Activated T-helper 1 cell treated with anti-CD3 and anti-CD28 coated beads, Interleukin-12 subunit alpha, Interleukin-12 subunit beta, Interleukin-2, Interleukin-4 antibody, amounts not matched to agents 30 ng/mL and 10 ng/mL and 1 ng/mL, durations not matched to agents 14 hours and 24 hours and 36 hours (primary cell): ENCODE measurements at regions not wholly inside any gene's neighbourhood (a gene's known extent, or its start where the extent isn't known, plus 50 kb on each side); places are given as distances from the start of the nearest gene placed in this dataset.

ENCODE experiments used
- DNase-seq: peaks from one replicate; pipeline ENCODE4 v3.0.0; 2021; ENCODE audit warnings: low spot score
- H3K27ac Mint-ChIP-seq: one replicate; pipeline ENCODE4 v1.8.0; 2021; ENCODE audit warnings: mild to moderate bottlenecking, mixed read lengths
- H3K27me3 Mint-ChIP-seq: one replicate; pipeline ENCODE4 v1.8.0; 2022; ENCODE audit warnings: mild to moderate bottlenecking, moderate library complexity, mixed read lengths; ENCODE audit not compliant: insufficient read depth
- H3K36me3 Mint-ChIP-seq: one replicate; pipeline ENCODE4 v1.8.0; 2021; ENCODE audit warnings: low read depth, mixed read lengths
- H3K4me1 Mint-ChIP-seq: one replicate; pipeline ENCODE4 v1.8.0; 2021; ENCODE audit warnings: low read depth, mixed read lengths
- H3K4me3 Mint-ChIP-seq: one replicate; pipeline ENCODE4 v1.8.0; 2021; ENCODE audit warnings: mild to moderate bottlenecking, moderate library complexity, mixed read lengths
- H3K9me3 Mint-ChIP-seq: one replicate; pipeline ENCODE4 v1.8.0; 2021; ENCODE audit warnings: mixed read lengths
- intact Hi-C: fragments of 100-400 bp; cut with micrococcal nuclease; formaldehyde crosslinking; loops from one replicate; pipeline ENCODE4 v1.15.1; 2024

GRCh38 chr4:71261001-71261400, 77.8 kb upstream of the SLC4A4 start:
- H3K4me3 Mint-ChIP-seq = no peak overlapping the region
- no peaks in the 10 kb centered on the region for H3K36me3 Mint-ChIP-seq
- intact Hi-C loops = no loop called here
- H3K4me1 Mint-ChIP-seq = no peaks in the 10 kb centered on the region
- DNase-seq = no peak
- peaks cover 2% of the 10 kb centered on the region for H3K27me3 Mint-ChIP-seq
- no peaks in the 10 kb centered on the region for H3K9me3 Mint-ChIP-seq
- no peak overlapping the region for H3K27ac Mint-ChIP-seq

DNA sequence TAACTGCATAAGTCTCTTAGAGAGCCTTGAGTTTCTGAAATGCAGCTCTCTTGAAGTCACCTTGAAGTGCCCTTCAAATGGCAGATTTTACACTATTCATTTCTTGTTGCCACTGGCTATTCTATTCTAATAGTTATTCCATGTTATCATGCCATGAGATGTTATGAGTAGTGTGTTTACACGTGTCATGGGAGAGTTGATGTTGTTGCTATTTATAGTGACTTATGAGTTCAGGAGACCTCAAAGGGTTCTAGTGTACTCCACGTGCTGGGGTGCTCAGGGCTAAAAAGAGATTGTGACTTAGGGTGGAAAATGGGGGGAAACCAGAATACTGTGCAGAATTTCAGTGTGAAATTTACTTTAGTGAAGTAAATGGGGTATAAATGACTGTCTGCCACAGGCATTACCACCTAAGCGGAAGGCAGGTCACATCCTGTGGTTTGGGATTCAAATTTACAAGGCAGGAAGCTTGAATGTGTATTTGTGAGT, 77.1 kb upstream of the SLC4A4 start:
- Mint-ChIP-seq H3K4me1 (no peaks in the 10 kb centered on the region), H3K27ac (no peak overlapping the region), H3K4me3 (no peak overlapping the region), H3K36me3 (no peaks in the 10 kb centered on the region), H3K9me3 (no peaks in the 10 kb centered on the region), H3K27me3 (peaks cover 2% of the 10 kb centered on the region)
- intact Hi-C loops = no loop called here
- no peak for DNase-seq

GRCh38 chr4:71262161-71262560, 76.7 kb upstream of the SLC4A4 start:
- no peaks in the 10 kb centered on the region for H3K9me3 Mint-ChIP-seq
- H3K27me3 Mint-ChIP-seq = peaks cover 2% of the 10 kb centered on the region
- no peaks in the 10 kb centered on the region for H3K36me3 Mint-ChIP-seq
- H3K4me1 Mint-ChIP-seq = no peaks in the 10 kb centered on the region
- H3K4me3 Mint-ChIP-seq = no peak overlapping the region
- intact Hi-C loops = no loop called here
- DNase-seq = no peak
- no peak overlapping the region for H3K27ac Mint-ChIP-seq

DNA sequence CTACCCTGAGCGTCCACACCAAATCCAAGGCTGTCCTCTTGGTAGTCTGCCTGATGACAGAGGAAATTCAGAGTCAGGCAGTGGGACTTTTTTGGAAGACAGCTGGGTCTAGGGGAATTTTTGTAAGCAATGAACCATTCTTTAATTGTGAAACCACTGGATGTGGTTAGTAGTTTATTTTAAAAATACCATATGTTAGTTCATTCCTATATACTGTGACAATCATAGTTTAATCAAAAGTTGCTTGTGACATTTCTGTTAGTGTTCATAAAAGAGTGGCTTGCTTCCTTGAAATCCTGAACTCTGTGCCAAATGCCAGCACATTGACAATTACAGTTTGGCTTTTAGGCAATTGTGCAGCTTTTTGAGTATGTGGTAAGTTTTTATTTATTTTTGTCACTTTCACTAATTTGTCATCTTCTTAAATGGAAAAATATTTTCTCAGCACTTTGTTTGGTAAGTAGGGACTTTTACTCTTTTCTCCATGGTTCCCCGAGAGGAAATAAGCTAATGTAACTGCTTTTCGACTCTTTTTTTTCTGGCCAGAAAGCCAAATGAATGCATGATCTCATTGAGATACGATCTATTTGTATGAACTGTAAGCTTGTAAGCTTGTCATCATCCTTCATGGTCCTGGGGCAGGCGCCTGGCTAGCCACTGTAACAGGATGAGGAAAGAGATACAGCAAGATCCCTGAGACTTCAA, 72.6 kb upstream of the SLC4A4 start:
- intact Hi-C loops = no loop called here

DNA sequence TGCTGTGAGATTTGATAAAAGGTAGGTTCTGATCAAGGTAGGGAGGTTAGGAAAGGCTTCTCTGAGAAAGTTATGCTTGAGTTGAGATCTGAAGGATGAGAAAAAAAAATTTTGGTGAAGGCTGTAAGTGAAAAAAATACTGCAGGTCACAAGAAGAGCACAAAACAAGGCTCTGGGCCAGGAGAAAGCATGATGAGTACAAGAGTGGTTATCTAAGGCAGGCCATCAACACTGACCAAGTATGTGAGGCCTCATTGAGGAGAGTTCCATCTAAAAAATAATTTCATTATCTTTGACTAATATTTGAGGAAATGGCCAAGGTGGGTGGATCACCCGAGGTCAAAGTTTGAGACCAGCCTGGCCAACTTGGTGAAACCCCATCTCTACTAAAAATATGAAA, 71.6 kb upstream of the SLC4A4 start:
- no peak overlapping the region for H3K27ac Mint-ChIP-seq
- no peaks in the 10 kb centered on the region for H3K36me3 Mint-ChIP-seq
- no peak for DNase-seq
- intact Hi-C loops = no loop called here
- H3K4me3 Mint-ChIP-seq = no peak overlapping the region
- H3K9me3 Mint-ChIP-seq = no peaks in the 10 kb centered on the region
- peaks cover 4% of the 10 kb centered on the region for H3K27me3 Mint-ChIP-seq
- no peaks in the 10 kb centered on the region for H3K4me1 Mint-ChIP-seq

More for the DNA sequence above, 72.6 kb upstream of the SLC4A4 start:
- Mint-ChIP-seq H3K36me3 (no peaks in the 10 kb centered on the region), H3K9me3 (no peaks in the 10 kb centered on the region), H3K4me3 (no peak overlapping the region), H3K27ac (no peak overlapping the region), H3K27me3 (peaks cover 4% of the 10 kb centered on the region), H3K4me1 (no peaks in the 10 kb centered on the region)
- DNase-seq = no peak

- intact Hi-C loops = no loop called here
- Mint-ChIP-seq H3K36me3 (no peaks in the 10 kb centered on the region), H3K4me3 (no peak overlapping the region), H3K27me3 (peaks cover 4% of the 10 kb centered on the region), H3K4me1 (no peaks in the 10 kb centered on the region), H3K27ac (no peak overlapping the region), H3K9me3 (no peaks in the 10 kb centered on the region)
- DNase-seq = no peak
Observed at GRCh38 chr4:71268166-71268565, 70.7 kb upstream of the SLC4A4 start.

DNA sequence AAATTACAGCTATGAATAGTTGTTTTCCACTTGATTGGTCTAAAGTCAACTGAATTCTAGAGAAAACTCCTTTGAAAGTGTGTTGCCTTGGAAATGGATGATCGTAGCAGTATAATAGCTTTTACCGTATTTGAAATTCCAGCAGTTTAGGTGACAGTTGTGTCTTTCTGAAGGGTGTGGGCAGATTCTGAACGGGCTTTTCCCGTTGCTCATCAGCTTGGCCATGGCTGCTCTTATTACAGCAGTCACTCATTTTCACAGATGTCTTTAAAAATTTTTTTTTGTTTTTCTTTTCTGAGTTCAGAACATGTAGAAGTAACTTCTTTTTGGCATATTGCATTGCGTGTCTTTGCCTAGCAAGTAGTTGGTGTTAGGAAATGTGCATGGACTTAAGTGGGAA, 69.6 kb upstream of the SLC4A4 start:
- intact Hi-C loops = no loop called here

GRCh38 chr4:71270901-71271300, 67.9 kb upstream of the SLC4A4 start:
- no peak overlapping the region for H3K4me3 Mint-ChIP-seq
- no peaks in the 10 kb centered on the region for H3K9me3 Mint-ChIP-seq
- no peak for DNase-seq
- H3K27ac Mint-ChIP-seq = no peak overlapping the region
- H3K27me3 Mint-ChIP-seq = peaks cover 2% of the 10 kb centered on the region
- H3K36me3 Mint-ChIP-seq = no peaks in the 10 kb centered on the region
- intact Hi-C loops = no loop called here
- H3K4me1 Mint-ChIP-seq = no peaks in the 10 kb centered on the region

More for the DNA sequence above, 69.6 kb upstream of the SLC4A4 start:
- H3K9me3 Mint-ChIP-seq = no peaks in the 10 kb centered on the region
- H3K27ac Mint-ChIP-seq = no peak overlapping the region
- no peaks in the 10 kb centered on the region for H3K36me3 Mint-ChIP-seq
- no peaks in the 10 kb centered on the region for H3K4me1 Mint-ChIP-seq
- DNase-seq = no peak
- H3K27me3 Mint-ChIP-seq = peaks cover 4% of the 10 kb centered on the region
- H3K4me3 Mint-ChIP-seq = no peak overlapping the region

- intact Hi-C loops = no loop called here
- Mint-ChIP-seq H3K36me3 (no peaks in the 10 kb centered on the region), H3K27me3 (peaks cover 2% of the 10 kb centered on the region), H3K4me1 (no peaks in the 10 kb centered on the region), H3K9me3 (no peaks in the 10 kb centered on the region), H3K27ac (no peak overlapping the region), H3K4me3 (no peak overlapping the region)
- DNase-seq = no peak
Observed at GRCh38 chr4:71272976-71273375, 65.8 kb upstream of the SLC4A4 start.

- Mint-ChIP-seq H3K36me3 (no peaks in the 10 kb centered on the region), H3K4me3 (no peak overlapping the region), H3K9me3 (no peaks in the 10 kb centered on the region), H3K27me3 (peaks cover 2% of the 10 kb centered on the region), H3K27ac (no peak overlapping the region), H3K4me1 (no peaks in the 10 kb centered on the region)
- intact Hi-C loops = no loop called here
- no peak for DNase-seq
Observed at GRCh38 chr4:71275004-71275403, 63.8 kb upstream of the SLC4A4 start.

GRCh38 chr4:71275570-71275969, 63.2 kb upstream of the SLC4A4 start:
- H3K9me3 Mint-ChIP-seq = no peaks in the 10 kb centered on the region
- H3K36me3 Mint-ChIP-seq = no peaks in the 10 kb centered on the region
- H3K27me3 Mint-ChIP-seq = no peaks in the 10 kb centered on the region
- H3K4me1 Mint-ChIP-seq = no peaks in the 10 kb centered on the region
- no peak overlapping the region for H3K4me3 Mint-ChIP-seq
- DNase-seq = no peak
- intact Hi-C loops = no loop called here
- no peak overlapping the region for H3K27ac Mint-ChIP-seq

GRCh38 chr4:71277353-71277752, 61.5 kb upstream of the SLC4A4 start:
- Mint-ChIP-seq H3K9me3 (no peaks in the 10 kb centered on the region), H3K4me1 (no peaks in the 10 kb centered on the region), H3K27ac (no peak overlapping the region), H3K4me3 (no peak overlapping the region), H3K27me3 (no peaks in the 10 kb centered on the region), H3K36me3 (no peaks in the 10 kb centered on the region)
- no peak for DNase-seq
- intact Hi-C loops = no loop called here

DNA sequence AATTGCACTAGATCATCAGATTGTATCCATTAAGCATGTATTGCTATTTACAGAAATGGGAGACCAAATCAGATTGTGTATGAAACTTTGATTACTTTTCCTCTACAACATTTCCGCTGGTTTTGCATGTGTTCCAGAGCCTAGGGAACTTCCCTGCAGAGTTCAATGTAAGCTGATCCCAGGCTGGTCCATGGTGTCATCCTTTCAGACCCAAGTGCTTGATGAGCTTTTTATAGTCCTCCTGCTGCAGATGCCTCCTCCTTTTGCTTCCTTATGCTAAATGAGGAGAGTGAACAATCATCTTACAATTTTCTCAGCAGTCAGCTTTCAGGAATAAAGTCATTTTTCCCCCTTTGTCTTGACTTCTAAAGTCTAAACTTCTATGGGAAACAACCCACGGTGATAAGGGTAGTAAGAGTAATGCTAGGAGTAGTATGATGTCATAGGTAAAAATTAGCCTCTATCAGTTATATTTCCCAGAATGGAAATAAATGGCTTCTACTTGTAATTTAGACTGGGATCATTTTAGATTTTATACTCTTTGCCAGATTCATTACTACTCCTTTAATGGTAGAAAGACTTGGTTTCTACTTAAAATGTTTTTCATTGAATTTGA, 55.1 kb upstream of the SLC4A4 start:
- DNase-seq = no peak
- Mint-ChIP-seq H3K4me1 (no peaks in the 10 kb centered on the region), H3K9me3 (no peaks in the 10 kb centered on the region), H3K4me3 (no peak overlapping the region), H3K27me3 (peaks cover 4% of the 10 kb centered on the region), H3K36me3 (no peaks in the 10 kb centered on the region), H3K27ac (no peak overlapping the region)
- intact Hi-C loops = no loop called here
